ENCODE measurements at regions not wholly inside any gene's neighbourhood (a gene's known extent, or its start where the extent isn't known, plus 50 kb on each side); places are given as distances from the start of the nearest gene placed in this dataset.

GRCh38 chr7:32680259-32681173 is 185.2 kb downstream of the AVL9 start:
- H3K4me3 ChIP-seq (ENCODE audit: low read depth, low read length) = no peak overlapping the region
- no peak for TF ChIP-seq CTCF (IDR thresholded peaks at IDR 0.05)
- no peak overlapping the region for H3K27ac ChIP-seq
- no peak overlapping the region for H3K4me2 ChIP-seq (ENCODE audit: low read length)
- no peaks in the 10 kb centered on the region for H3K36me3 ChIP-seq (ENCODE audit: control insufficient read depth, insufficient read depth, low read length)
- H3K4me1 ChIP-seq = no peaks in the 10 kb centered on the region
- no peaks in the 10 kb centered on the region for H3K79me2 ChIP-seq
- H2AFZ ChIP-seq = no peak overlapping the region
- no peaks in the 10 kb centered on the region for H3K9me3 ChIP-seq (ENCODE audit: control insufficient read depth, low read length)
- H3K27me3 ChIP-seq (ENCODE audit: control insufficient read depth, insufficient read depth, low read length) = no peaks in the 10 kb centered on the region
- H3K9ac ChIP-seq = no peak overlapping the region

GRCh38 chr7:32679192-32679591 is 183.9 kb downstream of the AVL9 start:
- H3K27me3 ChIP-seq (ENCODE audit: control insufficient read depth, insufficient read depth, low read length) = no peaks in the 10 kb centered on the region
- no peak overlapping the region for H2AFZ ChIP-seq
- no peaks in the 10 kb centered on the region for H3K36me3 ChIP-seq (ENCODE audit: control insufficient read depth, insufficient read depth, low read length)
- H3K9ac ChIP-seq = no peak overlapping the region
- H3K27ac ChIP-seq = no peak overlapping the region
- no peaks in the 10 kb centered on the region for H3K4me1 ChIP-seq
- H3K4me2 ChIP-seq (ENCODE audit: low read length) = no peak overlapping the region
- no peak overlapping the region for H3K4me3 ChIP-seq (ENCODE audit: low read depth, low read length)
- no peaks in the 10 kb centered on the region for H3K79me2 ChIP-seq
- H3K9me3 ChIP-seq (ENCODE audit: control insufficient read depth, low read length) = no peaks in the 10 kb centered on the region
- TF ChIP-seq CTCF (IDR thresholded peaks at IDR 0.05) = no peak

- Histone ChIP-seq H3K27ac (no peak overlapping the region), H3K36me3 (ENCODE audit: control insufficient read depth, insufficient read depth, low read length) (no peaks in the 10 kb centered on the region), H3K4me1 (no peaks in the 10 kb centered on the region), H3K9ac (no peak overlapping the region), H3K4me2 (ENCODE audit: low read length) (no peak overlapping the region), H3K4me3 (ENCODE audit: low read depth, low read length) (no peak overlapping the region), H3K9me3 (ENCODE audit: control insufficient read depth, low read length) (no peaks in the 10 kb centered on the region), H3K79me2 (no peaks in the 10 kb centered on the region), H3K27me3 (ENCODE audit: control insufficient read depth, insufficient read depth, low read length) (no peaks in the 10 kb centered on the region), H2AFZ (no peak overlapping the region)
- TF ChIP-seq CTCF (IDR thresholded peaks at IDR 0.05) = no peak
Measured at GRCh38 chr7:32677593-32677992, 182.3 kb downstream of the AVL9 start.

- TF ChIP-seq CTCF (IDR thresholded peaks at IDR 0.05) = no peak
- no peaks in the 10 kb centered on the region for H3K4me1 ChIP-seq
- H2AFZ ChIP-seq = no peak overlapping the region
- H3K4me3 ChIP-seq (ENCODE audit: low read depth, low read length) = no peak overlapping the region
- H3K9ac ChIP-seq = no peak overlapping the region
- no peaks in the 10 kb centered on the region for H3K79me2 ChIP-seq
- H3K9me3 ChIP-seq (ENCODE audit: control insufficient read depth, low read length) = no peaks in the 10 kb centered on the region
- no peaks in the 10 kb centered on the region for H3K27me3 ChIP-seq (ENCODE audit: control insufficient read depth, insufficient read depth, low read length)
- H3K4me2 ChIP-seq (ENCODE audit: low read length) = no peak overlapping the region
- no peaks in the 10 kb centered on the region for H3K36me3 ChIP-seq (ENCODE audit: control insufficient read depth, insufficient read depth, low read length)
- H3K27ac ChIP-seq = no peak overlapping the region
Measured at GRCh38 chr7:32676249-32676941, 181.1 kb downstream of the AVL9 start.

All from parathyroid adenoma (tissue), 2 donors.